GM23338 (cell line): ENCODE measurements at regions not wholly inside any gene's neighbourhood (a gene's known extent, or its start where the extent isn't known, plus 50 kb on each side); places are given as distances from the start of the nearest gene placed in this dataset.

Experiments used
- ATAC-seq: fragments of 200-7000 bp; cut with Tn5 transposase; 3 replicates; pipeline ENCODE4 v1.9.1; 2020
- DNase-seq: peaks from one replicate; pipeline ENCODE4 v3.0.0-alpha.2; 2015; ENCODE audit warnings: low spot score
- H2AFZ ChIP-seq: fragments of 200-600 bp; sonication (generic); 2 replicates; pipeline ENCODE4 v1.8.0; 2016; ENCODE audit warnings: antibody characterized with exemption, mild to moderate bottlenecking, moderate library complexity
- H3F3A ChIP-seq: fragments of 200-600 bp; sonication (generic); replicated peaks from 2 replicates; pipeline ENCODE4 v1.8.0; 2017; ENCODE audit warnings: antibody characterized with exemption, mixed run types, low read depth
- H3K27ac ChIP-seq: fragments of 200-600 bp; sonication (generic); 2 replicates; pipeline ENCODE4 v1.6.1; 2016; ENCODE audit warnings: low read depth
- H3K27me3 ChIP-seq: fragments of 200-600 bp; sonication (generic); 2 replicates; pipeline ENCODE4 v1.8.0; 2016; ENCODE audit warnings: mild to moderate bottlenecking, mixed run types, moderate library complexity; ENCODE audit not compliant: insufficient read depth
- H3K36me3 ChIP-seq: fragments of 200-600 bp; sonication (generic); 2 replicates; pipeline ENCODE4 v1.8.0; 2016; ENCODE audit warnings: mild to moderate bottlenecking; ENCODE audit not compliant: insufficient read depth
- H3K4me1 ChIP-seq: fragments of 200-600 bp; sonication (generic); 2 replicates; pipeline ENCODE4 v1.8.0; 2016; ENCODE audit warnings: mild to moderate bottlenecking, moderate library complexity; ENCODE audit not compliant: insufficient read depth
- H3K4me2 ChIP-seq: fragments of 200-600 bp; sonication (generic); 2 replicates; pipeline ENCODE4 v1.7.1; 2017; ENCODE audit warnings: mixed run types
- H3K4me3 ChIP-seq: fragments of 200-600 bp; sonication (generic); 2 replicates; pipeline ENCODE4 v1.6.1; 2016; ENCODE audit warnings: mixed run types
- H3K79me2 ChIP-seq: fragments of 200-600 bp; sonication (generic); replicated peaks from 2 replicates; pipeline ENCODE4 v1.8.0; 2017; ENCODE audit warnings: mild to moderate bottlenecking; ENCODE audit not compliant: insufficient read depth
- H3K9me2 ChIP-seq: fragments of 200-600 bp; sonication (generic); 2 replicates; pipeline ENCODE4 v1.8.0; 2017; ENCODE audit not compliant: insufficient read depth
- H4K20me1 ChIP-seq: fragments of 200-600 bp; sonication (generic); replicated peaks from 2 replicates; pipeline ENCODE4 v1.8.0; 2017; ENCODE audit warnings: mild to moderate bottlenecking; ENCODE audit not compliant: insufficient read depth
- H3K27ac Mint-ChIP-seq: 2 replicates; pipeline ENCODE4 v1.8.0; 2020; ENCODE audit warnings: inconsistent platforms, mild to moderate bottlenecking, moderate library complexity, mixed read lengths
- H3K27me3 Mint-ChIP-seq: 3 replicates; pipeline ENCODE4 v1.8.0; 2022; ENCODE audit warnings: low read depth, mild to moderate bottlenecking, moderate library complexity, mixed read lengths, inconsistent platforms; ENCODE audit not compliant: insufficient read depth, poor library complexity
- H3K36me3 Mint-ChIP-seq: 3 replicates; pipeline ENCODE4 v1.8.0; 2021; ENCODE audit warnings: low read depth, mild to moderate bottlenecking, inconsistent platforms, moderate library complexity, mixed read lengths
- H3K4me1 Mint-ChIP-seq: 3 replicates; pipeline ENCODE4 v1.8.0; 2020; ENCODE audit warnings: mild to moderate bottlenecking, inconsistent platforms, mixed read lengths
- H3K4me3 Mint-ChIP-seq: 3 replicates; pipeline ENCODE4 v1.8.0; 2021; ENCODE audit warnings: moderate library complexity, mild to moderate bottlenecking, inconsistent platforms, mixed read lengths
- H3K9me3 Mint-ChIP-seq: 3 replicates; pipeline ENCODE4 v1.8.0; 2020; ENCODE audit warnings: moderate library complexity, mild to moderate bottlenecking, inconsistent platforms, mixed read lengths
- CREB1 ChIP-seq: fragments of 250-450 bp; sonication (Bioruptor Pico); IDR thresholded peaks from 2 replicates; pipeline ENCODE4 v1.5.0; 2020; ENCODE audit warnings: low read depth, mild to moderate bottlenecking, moderate library complexity
- EZH2 ChIP-seq: fragments of 200-600 bp; sonication (generic); IDR thresholded peaks from one replicate; pipeline ENCODE4 v1.8.0; 2017; ENCODE audit warnings: antibody characterized with exemption, mild to moderate bottlenecking, low read depth; ENCODE audit not compliant: unreplicated experiment
- EZH2phosphoT487 ChIP-seq: fragments of 200-600 bp; sonication (generic); IDR thresholded peaks from one replicate; pipeline ENCODE4 v1.8.1; 2018; ENCODE audit warnings: antibody characterized with exemption; ENCODE audit not compliant: unreplicated experiment
- JUNB ChIP-seq: IDR thresholded peaks from one replicate; pipeline ENCODE4 v1.6.1; 2016; ENCODE audit warnings: antibody characterized with exemption; ENCODE audit not compliant: unreplicated experiment
- NANOG ChIP-seq: IDR thresholded peaks from 2 replicates; pipeline ENCODE4 v1.6.1; 2016; ENCODE audit warnings: antibody characterized with exemption, borderline replicate concordance
- POLR2AphosphoS5 ChIP-seq: IDR thresholded peaks from 2 replicates; pipeline ENCODE4 v1.6.1; 2016; ENCODE audit warnings: antibody characterized with exemption, low read depth
- STAT1 ChIP-seq: IDR thresholded peaks from one replicate; pipeline ENCODE4 v1.6.1; 2016; ENCODE audit warnings: antibody characterized with exemption; ENCODE audit not compliant: unreplicated experiment
- ZNF331 ChIP-seq: fragments of 250-450 bp; sonication (Bioruptor Pico); IDR thresholded peaks from 2 replicates; pipeline ENCODE4 v1.5.0; 2020; ENCODE audit warnings: low read depth, mild to moderate bottlenecking, moderate library complexity
- TF ChIP-seq, protein P1 (sequence below): fragments of 250-450 bp; sonication (Bioruptor Pico); IDR thresholded peaks from 2 replicates; pipeline ENCODE4 v1.5.0; 2020; ENCODE audit warnings: mild to moderate bottlenecking, moderate library complexity
- TF ChIP-seq, protein P2 (sequence below): IDR thresholded peaks from 2 replicates; pipeline ENCODE4 v1.6.1; 2016; ENCODE audit warnings: antibody characterized with exemption
- TF ChIP-seq, protein P3 (sequence below): IDR thresholded peaks from one replicate; pipeline ENCODE4 v1.6.1; 2018; ENCODE audit warnings: antibody characterized with exemption; ENCODE audit not compliant: unreplicated experiment
- TF ChIP-seq, protein P4 (sequence below), 2 experiments: fragments of 200-600 bp in 1 of 2; sonication (generic) in 1 of 2; conservative IDR thresholded peaks; 2 replicates each; pipeline versions ENCODE4 v1.5.1 to v1.6.1; 2016 to 2017; ENCODE audit warnings: antibody characterized with exemption in 2 of 2, low read depth in 2 of 2, mild to moderate bottlenecking in 2 of 2, moderate library complexity in 1 of 2

DNA sequence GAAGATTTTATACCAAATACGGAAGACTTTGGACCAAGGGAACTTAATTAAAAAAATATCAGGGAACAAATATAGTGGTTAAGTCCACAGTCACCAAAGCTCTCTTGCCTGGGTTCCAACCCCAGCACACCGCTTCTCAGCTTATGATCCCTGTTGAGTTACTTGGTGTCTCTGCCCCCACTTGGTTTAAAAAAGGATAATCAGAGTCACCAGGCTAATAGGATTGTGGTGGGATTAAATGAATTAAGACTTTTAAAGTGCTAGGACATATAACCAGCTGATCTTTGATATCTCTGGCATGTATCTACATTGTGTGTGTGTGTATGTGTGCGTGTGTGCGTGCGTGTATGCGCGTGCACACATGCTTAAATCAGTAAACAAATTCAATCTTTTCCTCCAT, 474.7 kb upstream of the DAB1 start (continued):
- TF ChIP-seq, protein P1, sequence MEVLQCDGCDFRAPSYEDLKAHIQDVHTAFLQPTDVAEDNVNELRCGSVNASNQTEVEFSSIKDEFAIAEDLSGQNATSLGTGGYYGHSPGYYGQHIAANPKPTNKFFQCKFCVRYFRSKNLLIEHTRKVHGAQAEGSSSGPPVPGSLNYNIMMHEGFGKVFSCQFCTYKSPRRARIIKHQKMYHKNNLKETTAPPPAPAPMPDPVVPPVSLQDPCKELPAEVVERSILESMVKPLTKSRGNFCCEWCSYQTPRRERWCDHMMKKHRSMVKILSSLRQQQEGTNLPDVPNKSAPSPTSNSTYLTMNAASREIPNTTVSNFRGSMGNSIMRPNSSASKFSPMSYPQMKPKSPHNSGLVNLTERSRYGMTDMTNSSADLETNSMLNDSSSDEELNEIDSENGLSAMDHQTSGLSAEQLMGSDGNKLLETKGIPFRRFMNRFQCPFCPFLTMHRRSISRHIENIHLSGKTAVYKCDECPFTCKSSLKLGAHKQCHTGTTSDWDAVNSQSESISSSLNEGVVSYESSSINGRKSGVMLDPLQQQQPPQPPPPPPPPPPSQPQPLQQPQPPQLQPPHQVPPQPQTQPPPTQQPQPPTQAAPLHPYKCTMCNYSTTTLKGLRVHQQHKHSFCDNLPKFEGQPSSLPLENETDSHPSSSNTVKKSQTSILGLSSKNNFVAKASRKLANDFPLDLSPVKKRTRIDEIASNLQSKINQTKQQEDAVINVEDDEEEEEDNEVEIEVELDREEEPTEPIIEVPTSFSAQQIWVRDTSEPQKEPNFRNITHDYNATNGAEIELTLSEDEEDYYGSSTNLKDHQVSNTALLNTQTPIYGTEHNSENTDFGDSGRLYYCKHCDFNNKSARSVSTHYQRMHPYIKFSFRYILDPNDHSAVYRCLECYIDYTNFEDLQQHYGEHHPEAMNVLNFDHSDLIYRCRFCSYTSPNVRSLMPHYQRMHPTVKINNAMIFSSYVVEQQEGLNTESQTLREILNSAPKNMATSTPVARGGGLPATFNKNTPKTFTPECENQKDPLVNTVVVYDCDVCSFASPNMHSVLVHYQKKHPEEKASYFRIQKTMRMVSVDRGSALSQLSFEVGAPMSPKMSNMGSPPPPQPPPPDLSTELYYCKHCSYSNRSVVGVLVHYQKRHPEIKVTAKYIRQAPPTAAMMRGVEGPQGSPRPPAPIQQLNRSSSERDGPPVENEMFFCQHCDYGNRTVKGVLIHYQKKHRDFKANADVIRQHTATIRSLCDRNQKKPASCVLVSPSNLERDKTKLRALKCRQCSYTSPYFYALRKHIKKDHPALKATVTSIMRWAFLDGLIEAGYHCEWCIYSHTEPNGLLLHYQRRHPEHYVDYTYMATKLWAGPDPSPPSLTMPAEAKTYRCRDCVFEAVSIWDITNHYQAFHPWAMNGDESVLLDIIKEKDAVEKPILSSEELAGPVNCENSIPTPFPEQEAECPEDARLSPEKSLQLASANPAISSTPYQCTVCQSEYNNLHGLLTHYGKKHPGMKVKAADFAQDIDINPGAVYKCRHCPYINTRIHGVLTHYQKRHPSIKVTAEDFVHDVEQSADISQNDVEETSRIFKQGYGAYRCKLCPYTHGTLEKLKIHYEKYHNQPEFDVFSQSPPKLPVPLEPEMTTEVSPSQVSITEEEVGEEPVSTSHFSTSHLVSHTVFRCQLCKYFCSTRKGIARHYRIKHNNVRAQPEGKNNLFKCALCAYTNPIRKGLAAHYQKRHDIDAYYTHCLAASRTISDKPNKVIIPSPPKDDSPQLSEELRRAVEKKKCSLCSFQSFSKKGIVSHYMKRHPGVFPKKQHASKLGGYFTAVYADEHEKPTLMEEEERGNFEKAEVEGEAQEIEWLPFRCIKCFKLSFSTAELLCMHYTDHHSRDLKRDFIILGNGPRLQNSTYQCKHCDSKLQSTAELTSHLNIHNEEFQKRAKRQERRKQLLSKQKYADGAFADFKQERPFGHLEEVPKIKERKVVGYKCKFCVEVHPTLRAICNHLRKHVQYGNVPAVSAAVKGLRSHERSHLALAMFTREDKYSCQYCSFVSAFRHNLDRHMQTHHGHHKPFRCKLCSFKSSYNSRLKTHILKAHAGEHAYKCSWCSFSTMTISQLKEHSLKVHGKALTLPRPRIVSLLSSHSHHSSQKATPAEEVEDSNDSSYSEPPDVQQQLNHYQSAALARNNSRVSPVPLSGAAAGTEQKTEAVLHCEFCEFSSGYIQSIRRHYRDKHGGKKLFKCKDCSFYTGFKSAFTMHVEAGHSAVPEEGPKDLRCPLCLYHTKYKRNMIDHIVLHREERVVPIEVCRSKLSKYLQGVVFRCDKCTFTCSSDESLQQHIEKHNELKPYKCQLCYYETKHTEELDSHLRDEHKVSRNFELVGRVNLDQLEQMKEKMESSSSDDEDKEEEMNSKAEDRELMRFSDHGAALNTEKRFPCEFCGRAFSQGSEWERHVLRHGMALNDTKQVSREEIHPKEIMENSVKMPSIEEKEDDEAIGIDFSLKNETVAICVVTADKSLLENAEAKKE, result no peak
- no peak for TF ChIP-seq NANOG
- no peak for TF ChIP-seq CREB1 (CRISPR knock-in tag)
- TF ChIP-seq, protein P2, sequence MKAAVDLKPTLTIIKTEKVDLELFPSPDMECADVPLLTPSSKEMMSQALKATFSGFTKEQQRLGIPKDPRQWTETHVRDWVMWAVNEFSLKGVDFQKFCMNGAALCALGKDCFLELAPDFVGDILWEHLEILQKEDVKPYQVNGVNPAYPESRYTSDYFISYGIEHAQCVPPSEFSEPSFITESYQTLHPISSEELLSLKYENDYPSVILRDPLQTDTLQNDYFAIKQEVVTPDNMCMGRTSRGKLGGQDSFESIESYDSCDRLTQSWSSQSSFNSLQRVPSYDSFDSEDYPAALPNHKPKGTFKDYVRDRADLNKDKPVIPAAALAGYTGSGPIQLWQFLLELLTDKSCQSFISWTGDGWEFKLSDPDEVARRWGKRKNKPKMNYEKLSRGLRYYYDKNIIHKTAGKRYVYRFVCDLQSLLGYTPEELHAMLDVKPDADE, result no peak

DNA sequence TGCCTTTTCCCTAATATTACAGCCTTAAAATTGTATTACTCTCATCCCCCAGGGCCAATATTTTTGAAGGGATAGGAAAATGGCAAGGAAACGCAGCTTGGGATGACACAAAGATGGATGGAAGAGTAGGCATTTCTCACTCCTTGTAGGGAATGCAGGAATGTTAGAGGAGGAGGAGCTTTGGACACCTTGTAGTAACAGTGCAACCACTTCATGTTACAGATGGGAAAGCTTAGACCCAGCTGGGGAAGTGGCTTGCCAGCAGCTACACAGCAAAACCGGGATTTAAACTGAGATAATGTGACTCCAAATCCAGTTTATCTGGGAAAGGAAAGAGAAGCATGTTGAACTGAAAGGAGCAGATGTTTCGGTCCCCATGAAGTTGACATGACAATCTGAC, 473.7 kb upstream of the DAB1 start:
- peak; percentile 57 for ATAC-seq
- no peaks in the 10 kb centered on the region for H3K9me3 Mint-ChIP-seq
- H3K4me3 ChIP-seq, result no peak overlapping the region
- H3K4me1 ChIP-seq, result peaks cover 26% of the 10 kb centered on the region
- H3K27me3 Mint-ChIP-seq, result no peaks in the 10 kb centered on the region
- H3F3A ChIP-seq, result no peaks in the 10 kb centered on the region
- no peak overlapping the region for H3K4me2 ChIP-seq
- H3K4me1 Mint-ChIP-seq, result peaks cover 27% of the 10 kb centered on the region
- no peaks in the 10 kb centered on the region for H3K36me3 Mint-ChIP-seq
- H4K20me1 ChIP-seq, result no peaks in the 10 kb centered on the region
- no peaks in the 10 kb centered on the region for H3K27me3 ChIP-seq
- H2AFZ ChIP-seq, result no peak overlapping the region
- no peak overlapping the region for H3K27ac ChIP-seq
- DNase-seq, result peak; percentile 52
- H3K79me2 ChIP-seq, result no peaks in the 10 kb centered on the region
- H3K27ac Mint-ChIP-seq, result no peak overlapping the region
- H3K4me3 Mint-ChIP-seq, result no peak overlapping the region
- no peaks in the 10 kb centered on the region for H3K36me3 ChIP-seq
- H3K9me2 ChIP-seq, result no peaks in the 10 kb centered on the region
- no peak for TF ChIP-seq POLR2AphosphoS5
- TF ChIP-seq STAT1, result no peak
- TF ChIP-seq, protein P3, sequence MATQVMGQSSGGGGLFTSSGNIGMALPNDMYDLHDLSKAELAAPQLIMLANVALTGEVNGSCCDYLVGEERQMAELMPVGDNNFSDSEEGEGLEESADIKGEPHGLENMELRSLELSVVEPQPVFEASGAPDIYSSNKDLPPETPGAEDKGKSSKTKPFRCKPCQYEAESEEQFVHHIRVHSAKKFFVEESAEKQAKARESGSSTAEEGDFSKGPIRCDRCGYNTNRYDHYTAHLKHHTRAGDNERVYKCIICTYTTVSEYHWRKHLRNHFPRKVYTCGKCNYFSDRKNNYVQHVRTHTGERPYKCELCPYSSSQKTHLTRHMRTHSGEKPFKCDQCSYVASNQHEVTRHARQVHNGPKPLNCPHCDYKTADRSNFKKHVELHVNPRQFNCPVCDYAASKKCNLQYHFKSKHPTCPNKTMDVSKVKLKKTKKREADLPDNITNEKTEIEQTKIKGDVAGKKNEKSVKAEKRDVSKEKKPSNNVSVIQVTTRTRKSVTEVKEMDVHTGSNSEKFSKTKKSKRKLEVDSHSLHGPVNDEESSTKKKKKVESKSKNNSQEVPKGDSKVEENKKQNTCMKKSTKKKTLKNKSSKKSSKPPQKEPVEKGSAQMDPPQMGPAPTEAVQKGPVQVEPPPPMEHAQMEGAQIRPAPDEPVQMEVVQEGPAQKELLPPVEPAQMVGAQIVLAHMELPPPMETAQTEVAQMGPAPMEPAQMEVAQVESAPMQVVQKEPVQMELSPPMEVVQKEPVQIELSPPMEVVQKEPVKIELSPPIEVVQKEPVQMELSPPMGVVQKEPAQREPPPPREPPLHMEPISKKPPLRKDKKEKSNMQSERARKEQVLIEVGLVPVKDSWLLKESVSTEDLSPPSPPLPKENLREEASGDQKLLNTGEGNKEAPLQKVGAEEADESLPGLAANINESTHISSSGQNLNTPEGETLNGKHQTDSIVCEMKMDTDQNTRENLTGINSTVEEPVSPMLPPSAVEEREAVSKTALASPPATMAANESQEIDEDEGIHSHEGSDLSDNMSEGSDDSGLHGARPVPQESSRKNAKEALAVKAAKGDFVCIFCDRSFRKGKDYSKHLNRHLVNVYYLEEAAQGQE, result no peak
- no peak for TF ChIP-seq ZNF331
- TF ChIP-seq JUNB, result no peak
- TF ChIP-seq EZH2, result no peak
- TF ChIP-seq NANOG, result no peak
- TF ChIP-seq CREB1 (CRISPR knock-in tag), result no peak
- TF ChIP-seq EZH2phosphoT487, result no peak
- TF ChIP-seq, protein P4, sequence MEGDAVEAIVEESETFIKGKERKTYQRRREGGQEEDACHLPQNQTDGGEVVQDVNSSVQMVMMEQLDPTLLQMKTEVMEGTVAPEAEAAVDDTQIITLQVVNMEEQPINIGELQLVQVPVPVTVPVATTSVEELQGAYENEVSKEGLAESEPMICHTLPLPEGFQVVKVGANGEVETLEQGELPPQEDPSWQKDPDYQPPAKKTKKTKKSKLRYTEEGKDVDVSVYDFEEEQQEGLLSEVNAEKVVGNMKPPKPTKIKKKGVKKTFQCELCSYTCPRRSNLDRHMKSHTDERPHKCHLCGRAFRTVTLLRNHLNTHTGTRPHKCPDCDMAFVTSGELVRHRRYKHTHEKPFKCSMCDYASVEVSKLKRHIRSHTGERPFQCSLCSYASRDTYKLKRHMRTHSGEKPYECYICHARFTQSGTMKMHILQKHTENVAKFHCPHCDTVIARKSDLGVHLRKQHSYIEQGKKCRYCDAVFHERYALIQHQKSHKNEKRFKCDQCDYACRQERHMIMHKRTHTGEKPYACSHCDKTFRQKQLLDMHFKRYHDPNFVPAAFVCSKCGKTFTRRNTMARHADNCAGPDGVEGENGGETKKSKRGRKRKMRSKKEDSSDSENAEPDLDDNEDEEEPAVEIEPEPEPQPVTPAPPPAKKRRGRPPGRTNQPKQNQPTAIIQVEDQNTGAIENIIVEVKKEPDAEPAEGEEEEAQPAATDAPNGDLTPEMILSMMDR (conservative IDR thresholded peaks at IDR 0.05; ENCODE audit: low read depth in 2 of 2), result no peak
- TF ChIP-seq, protein P2, result no peak
